GM12891 (cell line): ENCODE measurements at regions not wholly inside any gene's neighbourhood (a gene's known extent, or its start where the extent isn't known, plus 50 kb on each side); places are given as distances from the start of the nearest gene placed in this dataset.

Experiments used
- PAX5 ChIP-seq: IDR thresholded peaks from 2 replicates; pipeline ENCODE4 v1.6.1; 2011; ENCODE audit warnings: low read length, moderate library complexity, mild to moderate bottlenecking; ENCODE audit not compliant: insufficient read depth, severe bottlenecking
- POLR2A ChIP-seq: IDR thresholded peaks from 2 replicates; pipeline ENCODE4 v1.6.1; 2011; ENCODE audit warnings: low read depth, low read length, control low read depth
- POLR2AphosphoS5 ChIP-seq: IDR thresholded peaks from 2 replicates; pipeline ENCODE4 v1.6.1; 2011; ENCODE audit warnings: low read depth, low read length, control low read depth
- POU2F2 ChIP-seq: IDR thresholded peaks from 2 replicates; pipeline ENCODE4 v1.6.1; 2011; ENCODE audit warnings: low read depth, mild to moderate bottlenecking, control low read depth, low read length, moderate library complexity
- SPI1 ChIP-seq: IDR thresholded peaks from 2 replicates; pipeline ENCODE4 v1.6.1; 2011; ENCODE audit warnings: low read depth, low read length, control low read depth
- TAF1 ChIP-seq: IDR thresholded peaks from 2 replicates; pipeline ENCODE4 v1.6.1; 2011; ENCODE audit warnings: low read depth, low read length, control low read depth

DNA sequence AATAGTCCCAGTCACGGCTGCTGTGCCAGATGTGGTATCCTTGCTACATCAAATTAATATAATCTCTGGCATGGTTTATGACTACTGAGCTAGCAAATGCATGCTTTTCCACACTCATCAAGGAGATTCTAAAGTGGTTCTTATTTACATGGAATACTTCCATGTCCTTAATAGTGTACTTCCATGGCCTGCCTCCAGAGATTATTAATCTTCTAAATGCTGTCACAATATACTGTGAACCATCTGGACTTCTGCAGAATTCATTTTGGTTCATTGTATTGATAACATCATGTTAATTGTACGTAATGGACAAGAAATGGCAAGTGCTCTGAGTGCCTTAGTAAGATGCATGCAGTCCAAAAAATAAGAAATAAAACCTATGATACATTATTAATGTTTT lies 230.8 kb downstream of the NUAK1 start:
- no peak for TF ChIP-seq POLR2A
- TF ChIP-seq PAX5 = no peak
- no peak for TF ChIP-seq POLR2AphosphoS5
- no peak for TF ChIP-seq SPI1
- TF ChIP-seq TAF1 = no peak
- no peak for TF ChIP-seq POU2F2
